ENCODE measurements at regions not wholly inside any gene's neighbourhood (a gene's known extent, or its start where the extent isn't known, plus 50 kb on each side); places are given as distances from the start of the nearest gene placed in this dataset.
A peak's percentile ranks its signal among the peaks of the same experiment; 100 is the strongest.

DNA sequence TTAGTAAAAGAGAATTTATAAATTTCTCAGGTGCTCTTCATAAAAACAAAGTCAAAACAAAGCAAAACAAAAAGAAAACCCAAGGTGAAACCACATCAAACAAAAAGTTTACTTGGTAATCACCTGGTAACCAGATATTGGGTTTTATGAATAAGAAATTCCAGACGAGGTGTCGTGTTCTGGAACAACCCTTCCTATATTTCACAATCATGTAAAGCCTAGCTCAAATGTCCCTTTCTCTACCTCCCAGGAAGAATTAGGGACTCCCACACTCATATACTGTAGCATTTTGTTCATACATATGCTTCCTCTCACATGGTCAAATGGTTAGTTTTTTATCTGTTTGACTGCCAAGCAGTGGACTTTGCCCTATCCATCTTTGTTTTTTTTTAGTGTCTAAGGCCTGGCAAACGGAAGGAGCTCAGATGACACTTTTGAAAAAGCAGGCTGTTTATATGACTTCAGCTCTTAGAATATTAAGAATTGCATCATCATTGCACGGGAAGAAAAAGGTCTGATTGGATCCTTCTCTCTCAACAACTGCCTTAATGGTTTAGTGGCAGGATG is 326.7 kb upstream of the TBL1XR1 start (continued):
- TF ChIP-seq, protein P1, sequence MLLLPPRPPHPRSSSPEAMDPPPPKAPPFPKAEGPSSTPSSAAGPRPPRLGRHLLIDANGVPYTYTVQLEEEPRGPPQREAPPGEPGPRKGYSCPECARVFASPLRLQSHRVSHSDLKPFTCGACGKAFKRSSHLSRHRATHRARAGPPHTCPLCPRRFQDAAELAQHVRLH (CRISPR knock-in tag; IDR thresholded peaks at IDR 0.05; ENCODE audit: borderline replicate concordance, low read depth) = 0 out of 2 replicates have a peak, but pooled peaks have one; percentile 58
- TF ChIP-seq GMEB1 (CRISPR knock-in tag; IDR thresholded peaks at IDR 0.05; ENCODE audit: borderline replicate concordance) = no peak
- no peak for TF ChIP-seq ZSCAN25 (CRISPR knock-in tag; IDR thresholded peaks at IDR 0.05)
- TF ChIP-seq TARDBP (CRISPR knock-in tag; IDR thresholded peaks at IDR 0.05) = 0 out of 2 replicates have a peak, but pooled peaks have one; percentile 42
- TF ChIP-seq ELF4 (CRISPR knock-in tag; IDR thresholded peaks at IDR 0.05; ENCODE audit: borderline replicate concordance) = no peak
- no peak for TF ChIP-seq ZNF329 (CRISPR knock-in tag; IDR thresholded peaks at IDR 0.05; ENCODE audit: low read depth)
- TF ChIP-seq ASH2L (IDR thresholded peaks at IDR 0.05; ENCODE audit: insufficient read length, low read depth, low read length) = peak; percentile 44
- 0 out of 2 replicates have a peak, but pooled peaks have one; percentile 19 for TF ChIP-seq POGK (CRISPR knock-in tag; conservative IDR thresholded peaks at IDR 0.05)
- no peak for TF ChIP-seq ZIK1 (CRISPR knock-in tag; IDR thresholded peaks at IDR 0.05; ENCODE audit: borderline replicate concordance, low read depth)
- TF ChIP-seq ISL2 (CRISPR knock-in tag; IDR thresholded peaks at IDR 0.05) = peak; percentile 55; the same call in 1 of the 2 replicates
- TF ChIP-seq SYNCRIP (IDR thresholded peaks at IDR 0.05; ENCODE audit: insufficient read depth, low read depth, low read length) = no peak
- peak; percentile 57; the same call in 1 of the 2 replicates for TF ChIP-seq IRF2 (CRISPR knock-in tag; IDR thresholded peaks at IDR 0.05)
- no peak for TF ChIP-seq TBL1XR1 (IDR thresholded peaks at IDR 0.05; ENCODE audit: borderline replicate concordance, low read length, partially characterized antibody)
- TF ChIP-seq ZNF343 (CRISPR knock-in tag; IDR thresholded peaks at IDR 0.05) = no peak
- no peak for TF ChIP-seq SP2 (CRISPR knock-in tag; IDR thresholded peaks at IDR 0.05)
- peak; percentile 94 for TF ChIP-seq ARID5B (CRISPR knock-in tag; IDR thresholded peaks at IDR 0.05)
- TF ChIP-seq, protein P2, sequence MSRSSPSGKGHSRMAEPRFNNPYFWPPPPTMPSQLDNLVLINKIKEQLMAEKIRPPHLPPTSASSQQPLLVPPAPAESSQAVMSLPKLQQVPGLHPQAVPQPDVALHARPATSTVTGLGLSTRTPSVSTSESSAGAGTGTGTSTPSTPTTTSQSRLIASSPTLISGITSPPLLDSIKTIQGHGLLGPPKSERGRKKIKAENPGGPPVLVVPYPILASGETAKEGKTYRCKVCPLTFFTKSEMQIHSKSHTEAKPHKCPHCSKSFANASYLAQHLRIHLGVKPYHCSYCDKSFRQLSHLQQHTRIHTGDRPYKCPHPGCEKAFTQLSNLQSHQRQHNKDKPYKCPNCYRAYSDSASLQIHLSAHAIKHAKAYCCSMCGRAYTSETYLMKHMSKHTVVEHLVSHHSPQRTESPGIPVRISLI (CRISPR knock-in tag; IDR thresholded peaks at IDR 0.05; ENCODE audit: borderline replicate concordance) = peak; percentile 98
- no peak for TF ChIP-seq MTA3 (CRISPR knock-in tag; IDR thresholded peaks at IDR 0.05)
- TF ChIP-seq, protein P3, sequence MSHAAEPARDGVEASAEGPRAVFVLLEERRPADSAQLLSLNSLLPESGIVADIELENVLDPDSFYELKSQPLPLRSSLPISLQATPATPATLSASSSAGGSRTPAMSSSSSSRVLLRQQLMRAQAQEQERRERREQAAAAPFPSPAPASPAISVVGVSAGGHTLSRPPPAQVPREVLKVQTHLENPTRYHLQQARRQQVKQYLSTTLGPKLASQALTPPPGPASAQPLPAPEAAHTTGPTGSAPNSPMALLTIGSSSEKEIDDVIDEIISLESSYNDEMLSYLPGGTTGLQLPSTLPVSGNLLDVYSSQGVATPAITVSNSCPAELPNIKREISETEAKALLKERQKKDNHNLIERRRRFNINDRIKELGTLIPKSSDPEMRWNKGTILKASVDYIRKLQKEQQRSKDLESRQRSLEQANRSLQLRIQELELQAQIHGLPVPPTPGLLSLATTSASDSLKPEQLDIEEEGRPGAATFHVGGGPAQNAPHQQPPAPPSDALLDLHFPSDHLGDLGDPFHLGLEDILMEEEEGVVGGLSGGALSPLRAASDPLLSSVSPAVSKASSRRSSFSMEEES (CRISPR knock-in tag; IDR thresholded peaks at IDR 0.05) = peak; percentile 89
